ENCODE measurements at regions not wholly inside any gene's neighbourhood (a gene's known extent, or its start where the extent isn't known, plus 50 kb on each side); places are given as distances from the start of the nearest gene placed in this dataset.

- H3K9ac ChIP-seq (ENCODE audit: extremely low read depth, insufficient read length, low read length): no peak overlapping the region
- H3K9me3 Mint-ChIP-seq: peaks cover 7% of the 10 kb centered on the region in 2 experiments; a peak in 4 of 5 replicates
Measured at GRCh38 chr6:164087870-164088269, 673.4 kb downstream of the QKI start.

More at GRCh38 chr6:164087870-164088269, 673.4 kb downstream of the QKI start:
- H3K27ac ChIP-seq (ENCODE audit: insufficient read length, low read depth, low read length): no peak overlapping the region
- no peak overlapping the region for H3K4ac ChIP-seq (ENCODE audit: low read depth, low read length)
- H3K23ac ChIP-seq (ENCODE audit: insufficient read length, low read depth, low read length): no peak overlapping the region
- WGBS (ENCODE audit: extremely low coverage, insufficient read length, low lambda C conversion rate): no CpG with 5 or more reads among the region's 3 CpGs
- no peak overlapping the region for H2AK5ac ChIP-seq (ENCODE audit: insufficient read length, low read length)
- H4K5ac ChIP-seq (ENCODE audit: insufficient read length, low read depth, low read length): no peak overlapping the region
- H2BK15ac ChIP-seq (ENCODE audit: low read depth, low read length): no peak overlapping the region
- H3K14ac ChIP-seq (ENCODE audit: insufficient read depth, low read length): no peak overlapping the region
- no peak for DNase-seq
- H3K9me3 ChIP-seq (ENCODE audit: control insufficient read depth, low read depth, low read length): no peaks in the 10 kb centered on the region
- no peak overlapping the region for H3T11ph ChIP-seq (ENCODE audit: low read length)
- no peak overlapping the region for H3K4me2 ChIP-seq (ENCODE audit: insufficient read depth, insufficient read length, low read length)
- H2AFZ ChIP-seq (ENCODE audit: low read length): no peak overlapping the region
- no peak overlapping the region for H3K56ac ChIP-seq (ENCODE audit: insufficient read length, low read depth, low read length)
- no peak overlapping the region for H4K8ac ChIP-seq (replicated peaks; ENCODE audit: insufficient read length, low read depth, low read length)
- no peak overlapping the region for H2BK120ac ChIP-seq (ENCODE audit: low read depth, low read length, poor library complexity, severe bottlenecking)
- H3K23me2 ChIP-seq (ENCODE audit: insufficient read length, low read depth, low read length, poor library complexity, severe bottlenecking): no peaks in the 10 kb centered on the region
- H3K36me3 Mint-ChIP-seq (ENCODE audit: insufficient read depth in 1 of 3, low read depth in 3 of 3): peaks cover 0 to 7% (median 5%) of the 10 kb centered on the region in 3 experiments; a peak in 3 of 7 replicates
- no peak overlapping the region for H3K27ac Mint-ChIP-seq
- no peak overlapping the region for H2BK12ac ChIP-seq (ENCODE audit: insufficient read length, low read depth, low read length)
- H3K27me3 ChIP-seq (ENCODE audit: insufficient read depth, low read length): no peaks in the 10 kb centered on the region
- H2BK5ac ChIP-seq (ENCODE audit: insufficient read length, low read length): no peak overlapping the region
- H3K27me3 Mint-ChIP-seq (ENCODE audit: low read depth): peaks cover 4% of the 10 kb centered on the region
- no peak for TF ChIP-seq CTCF (conservative IDR thresholded peaks at IDR 0.05)
- no peaks in the 10 kb centered on the region for H3K79me2 ChIP-seq (ENCODE audit: insufficient read depth, low read length)
- peaks cover 8 to 12% of the 10 kb centered on the region in 2 experiments; a peak in 3 of 4 replicates for H3K4me1 Mint-ChIP-seq
- no peaks in the 10 kb centered on the region for H3K4me1 ChIP-seq (ENCODE audit: insufficient read depth, low read length)
- no peak overlapping the region for H3K4me3 Mint-ChIP-seq
- no peak overlapping the region for H4K91ac ChIP-seq (ENCODE audit: insufficient read length, low read depth, low read length)
- H3K18ac ChIP-seq (ENCODE audit: insufficient read length, low read depth, low read length): no peak overlapping the region
- H2BK20ac ChIP-seq (ENCODE audit: low read depth, low read length, poor library complexity, severe bottlenecking): no peak overlapping the region
- no peaks in the 10 kb centered on the region for H3K79me1 ChIP-seq (ENCODE audit: insufficient read depth, low read depth, low read length, poor library complexity, severe bottlenecking)
- H4K20me1 ChIP-seq (ENCODE audit: control insufficient read depth, insufficient read depth, insufficient read length): no peaks in the 10 kb centered on the region

Measured in H9 (cell line).